ENCODE measurements at regions not wholly inside any gene's neighbourhood (a gene's known extent, or its start where the extent isn't known, plus 50 kb on each side); places are given as distances from the start of the nearest gene placed in this dataset.
"Not testable (repeated sequence)": the region's sequence is repeated elsewhere in the genome, so short reads cannot be mapped to it uniquely, and the experiment has no call there.

DNA sequence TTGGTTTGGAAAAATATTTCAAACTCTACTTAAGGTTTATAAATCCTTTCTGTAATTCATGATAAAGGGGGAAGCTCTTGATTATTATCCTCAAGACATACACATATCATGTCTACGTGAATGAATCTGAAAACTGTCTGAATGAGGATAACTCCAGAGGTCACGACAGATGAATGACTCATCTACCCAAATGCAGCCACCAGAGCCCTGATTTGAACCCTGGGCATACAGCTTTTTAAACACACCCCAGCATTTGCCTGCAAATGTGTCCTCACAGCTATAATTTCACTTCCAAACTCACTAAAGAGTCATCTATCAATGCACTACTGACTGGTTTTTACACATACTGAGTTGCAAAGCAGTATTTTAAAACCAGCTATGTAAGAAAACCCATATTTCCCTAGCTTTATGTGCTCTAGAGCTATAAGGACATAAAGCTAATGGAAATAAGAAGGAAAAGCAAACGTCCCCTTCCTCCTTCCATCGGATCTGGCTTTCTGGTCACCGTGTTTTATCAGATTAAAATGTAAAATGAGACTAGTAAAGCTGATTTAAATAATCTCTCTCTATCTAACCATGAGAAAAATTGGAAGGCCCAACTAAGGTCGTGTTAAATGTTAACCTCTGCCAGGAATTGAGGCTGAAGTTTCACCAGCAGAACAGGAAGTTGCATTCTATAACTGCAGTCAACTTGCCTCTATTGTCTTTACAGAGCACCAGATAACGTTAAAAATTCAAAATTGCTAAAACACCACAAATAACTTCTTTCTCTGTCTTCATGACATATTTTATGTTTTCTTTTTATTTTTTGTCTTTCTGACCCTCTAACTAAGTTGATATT is 63.1 kb upstream of the SPP1 start:
- Mint-ChIP-seq H3K4me3 (ENCODE audit: unreplicated experiment) (no peak overlapping the region), H3K27ac (ENCODE audit: unreplicated experiment) (no peak overlapping the region), H3K27me3 (ENCODE audit: unreplicated experiment) (peaks cover 22% of the 10 kb centered on the region), H3K9me3 (ENCODE audit: unreplicated experiment) (no peaks in the 10 kb centered on the region), H3K4me1 (ENCODE audit: unreplicated experiment) (peaks cover 11% of the 10 kb centered on the region), H3K36me3 (ENCODE audit: unreplicated experiment) (no peaks in the 10 kb centered on the region)
- no peak for DNase-seq (ENCODE audit: extremely low spot score, unreplicated experiment)
- TF ChIP-seq CTCF (IDR thresholded peaks at IDR 0.05), result no peak

DNA sequence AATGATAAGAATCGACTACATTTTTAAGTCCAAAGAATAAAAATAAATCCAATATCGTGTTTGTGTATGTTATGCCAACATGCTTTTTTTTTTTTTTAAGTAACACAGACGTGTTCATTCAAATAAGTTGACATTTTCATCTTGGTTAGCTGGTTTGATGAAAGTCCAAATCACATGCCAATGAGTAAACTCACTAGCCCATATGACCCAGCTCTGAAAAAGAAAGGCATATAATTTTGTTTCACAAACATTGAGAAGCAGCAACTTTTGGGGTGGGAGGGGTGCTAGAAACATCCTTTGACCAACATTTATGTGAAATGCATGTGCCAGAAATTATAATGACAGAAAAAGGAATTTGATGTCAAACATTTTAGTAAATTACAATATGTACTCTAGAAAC is 61.6 kb upstream of the SPP1 start:
- H3K9me3 Mint-ChIP-seq (ENCODE audit: unreplicated experiment), result no peaks in the 10 kb centered on the region
- peaks cover 11% of the 10 kb centered on the region for H3K4me1 Mint-ChIP-seq (ENCODE audit: unreplicated experiment)
- H3K27ac Mint-ChIP-seq (ENCODE audit: unreplicated experiment), result no peak overlapping the region
- no peak overlapping the region for H3K4me3 Mint-ChIP-seq (ENCODE audit: unreplicated experiment)
- DNase-seq (ENCODE audit: extremely low spot score, unreplicated experiment), result no peak
- no peak for TF ChIP-seq CTCF (IDR thresholded peaks at IDR 0.05)
- H3K36me3 Mint-ChIP-seq (ENCODE audit: unreplicated experiment), result no peaks in the 10 kb centered on the region
- peaks cover 18% of the 10 kb centered on the region for H3K27me3 Mint-ChIP-seq (ENCODE audit: unreplicated experiment)

DNA sequence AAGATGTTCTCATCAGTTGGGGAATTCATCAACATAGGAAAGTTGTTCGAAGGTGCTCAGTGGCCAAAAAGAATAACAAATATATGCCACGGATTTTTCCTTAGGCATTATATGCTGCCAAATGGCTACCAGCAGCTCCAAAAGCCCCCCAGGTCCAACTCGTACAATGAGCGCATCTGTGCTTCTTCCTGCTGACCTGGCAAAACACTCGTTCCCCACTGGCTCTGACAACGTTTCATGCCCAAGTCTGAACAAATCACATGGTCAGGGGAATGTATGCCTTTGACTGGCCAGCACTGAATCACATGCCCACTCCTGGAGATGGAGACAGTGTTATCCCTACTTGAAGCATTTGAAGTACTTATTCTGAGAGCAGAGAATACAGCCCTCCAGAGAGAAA is 59.9 kb upstream of the SPP1 start:
- no peak for TF ChIP-seq CTCF (IDR thresholded peaks at IDR 0.05)
- no peak overlapping the region for H3K27ac Mint-ChIP-seq (ENCODE audit: unreplicated experiment)
- H3K9me3 Mint-ChIP-seq (ENCODE audit: unreplicated experiment), result no peaks in the 10 kb centered on the region
- peaks cover 11% of the 10 kb centered on the region for H3K4me1 Mint-ChIP-seq (ENCODE audit: unreplicated experiment)
- H3K4me3 Mint-ChIP-seq (ENCODE audit: unreplicated experiment), result no peak overlapping the region
- peaks cover 9% of the 10 kb centered on the region for H3K27me3 Mint-ChIP-seq (ENCODE audit: unreplicated experiment)
- no peaks in the 10 kb centered on the region for H3K36me3 Mint-ChIP-seq (ENCODE audit: unreplicated experiment)
- no peak for DNase-seq (ENCODE audit: extremely low spot score, unreplicated experiment)

- no peak overlapping the region for H3K27ac Mint-ChIP-seq (ENCODE audit: unreplicated experiment)
- no peak for DNase-seq (ENCODE audit: extremely low spot score, unreplicated experiment)
- no peaks in the 10 kb centered on the region for H3K36me3 Mint-ChIP-seq (ENCODE audit: unreplicated experiment)
- peaks cover 5% of the 10 kb centered on the region for H3K27me3 Mint-ChIP-seq (ENCODE audit: unreplicated experiment)
- H3K4me1 Mint-ChIP-seq (ENCODE audit: unreplicated experiment), result peaks cover 2% of the 10 kb centered on the region
- H3K9me3 Mint-ChIP-seq (ENCODE audit: unreplicated experiment), result no peaks in the 10 kb centered on the region
- no peak for TF ChIP-seq CTCF (IDR thresholded peaks at IDR 0.05)
- H3K4me3 Mint-ChIP-seq (ENCODE audit: unreplicated experiment), result no peak overlapping the region
These were observed 58.9 kb upstream of the SPP1 start for GRCh38 chr4:87916626-87917025.

- H3K27ac Mint-ChIP-seq (ENCODE audit: unreplicated experiment); H3K9me3 Mint-ChIP-seq (ENCODE audit: unreplicated experiment); H3K4me3 Mint-ChIP-seq (ENCODE audit: unreplicated experiment); H3K4me1 Mint-ChIP-seq (ENCODE audit: unreplicated experiment); H3K36me3 Mint-ChIP-seq (ENCODE audit: unreplicated experiment); DNase-seq (ENCODE audit: extremely low spot score, unreplicated experiment): not testable (repeated sequence)
- H3K27me3 Mint-ChIP-seq (ENCODE audit: unreplicated experiment), result peaks cover 13% of the 10 kb centered on the region
These were observed 57.6 kb upstream of the SPP1 start for GRCh38 chr4:87917911-87918310.
